PC-3 (cell line): ENCODE measurements at regions not wholly inside any gene's neighbourhood (a gene's known extent, or its start where the extent isn't known, plus 50 kb on each side); places are given as distances from the start of the nearest gene placed in this dataset.

ENCODE experiments used
- EZH2 ChIP-seq: fragments of 300-600 bp; sonication (generic); IDR thresholded peaks from one replicate; pipeline ENCODE4 v1.6.1; 2017; ENCODE audit warnings: antibody characterized with exemption, mild to moderate bottlenecking, low read length; ENCODE audit not compliant: unreplicated experiment
- EZH2phosphoT487 ChIP-seq: fragments of 300-600 bp; sonication (generic); IDR thresholded peaks from 2 replicates; pipeline ENCODE4 v1.6.1; 2018; ENCODE audit warnings: mild to moderate bottlenecking, antibody characterized with exemption, low read length, borderline replicate concordance
- TF ChIP-seq, protein P1 (sequence below): fragments of 300-600 bp; sonication (generic); conservative IDR thresholded peaks from 2 replicates; pipeline ENCODE4 v1.5.1; 2017; ENCODE audit warnings: antibody characterized with exemption, low read depth, mild to moderate bottlenecking, low read length

DNA sequence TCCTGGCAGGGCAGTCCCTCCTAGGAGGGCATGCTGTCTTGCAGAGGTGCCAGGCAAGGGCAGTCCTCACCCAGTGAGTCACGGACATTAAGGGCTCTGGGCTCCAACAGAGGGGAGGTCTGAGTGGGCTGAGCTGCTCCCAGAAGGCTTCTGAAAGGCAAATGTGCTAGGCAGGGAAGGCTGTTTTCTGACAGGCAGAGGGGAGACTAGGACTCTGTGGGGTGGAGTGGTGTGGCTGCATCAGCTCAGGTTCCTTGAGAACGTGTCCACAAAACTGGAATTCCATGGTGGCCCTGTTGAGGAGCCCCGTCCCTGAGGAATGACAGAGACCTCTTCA is 283.5 kb downstream of the MYCN start:
- TF ChIP-seq, protein P1, sequence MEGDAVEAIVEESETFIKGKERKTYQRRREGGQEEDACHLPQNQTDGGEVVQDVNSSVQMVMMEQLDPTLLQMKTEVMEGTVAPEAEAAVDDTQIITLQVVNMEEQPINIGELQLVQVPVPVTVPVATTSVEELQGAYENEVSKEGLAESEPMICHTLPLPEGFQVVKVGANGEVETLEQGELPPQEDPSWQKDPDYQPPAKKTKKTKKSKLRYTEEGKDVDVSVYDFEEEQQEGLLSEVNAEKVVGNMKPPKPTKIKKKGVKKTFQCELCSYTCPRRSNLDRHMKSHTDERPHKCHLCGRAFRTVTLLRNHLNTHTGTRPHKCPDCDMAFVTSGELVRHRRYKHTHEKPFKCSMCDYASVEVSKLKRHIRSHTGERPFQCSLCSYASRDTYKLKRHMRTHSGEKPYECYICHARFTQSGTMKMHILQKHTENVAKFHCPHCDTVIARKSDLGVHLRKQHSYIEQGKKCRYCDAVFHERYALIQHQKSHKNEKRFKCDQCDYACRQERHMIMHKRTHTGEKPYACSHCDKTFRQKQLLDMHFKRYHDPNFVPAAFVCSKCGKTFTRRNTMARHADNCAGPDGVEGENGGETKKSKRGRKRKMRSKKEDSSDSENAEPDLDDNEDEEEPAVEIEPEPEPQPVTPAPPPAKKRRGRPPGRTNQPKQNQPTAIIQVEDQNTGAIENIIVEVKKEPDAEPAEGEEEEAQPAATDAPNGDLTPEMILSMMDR, result no peak
- TF ChIP-seq EZH2, result no peak
- TF ChIP-seq EZH2phosphoT487, result no peak
